ENCODE measurements at regions not wholly inside any gene's neighbourhood (a gene's known extent, or its start where the extent isn't known, plus 50 kb on each side); places are given as distances from the start of the nearest gene placed in this dataset.

DNA sequence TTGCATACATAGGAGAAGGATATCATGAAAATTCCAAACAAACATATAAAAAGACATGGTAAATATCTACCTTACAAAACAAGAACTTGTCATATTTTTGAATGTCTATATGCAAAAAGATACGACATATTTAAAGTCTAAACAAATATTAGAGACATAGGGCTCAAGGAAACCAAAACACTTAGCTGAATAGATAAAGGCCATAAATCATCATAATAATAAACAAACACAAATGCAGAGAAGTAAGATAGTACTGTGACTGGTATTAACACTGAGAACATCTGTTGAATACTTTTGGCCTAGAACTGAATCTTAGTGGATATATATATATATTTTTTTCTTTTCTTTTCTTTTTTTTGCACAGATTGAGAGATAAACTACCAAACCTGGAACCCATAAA, 435.8 kb downstream of the KCNJ18 start:
- peaks cover 6% of the 10 kb centered on the region for H3K27me3 Mint-ChIP-seq (ENCODE audit: low read depth)
- peaks cover 49% of the 10 kb centered on the region for H3K9me3 Mint-ChIP-seq
- TF ChIP-seq ZNF263 (CRISPR knock-in tag; IDR thresholded peaks at IDR 0.05; ENCODE audit: low read depth) (no peak), ZNF232 (CRISPR knock-in tag; IDR thresholded peaks at IDR 0.05) (no peak), ZMAT4 (CRISPR knock-in tag; IDR thresholded peaks at IDR 0.05) (no peak), EMX1 (CRISPR knock-in tag; IDR thresholded peaks at IDR 0.05) (no peak), MYBL2 (CRISPR knock-in tag; IDR thresholded peaks at IDR 0.05) (no peak), SP1 (CRISPR knock-in tag; conservative IDR thresholded peaks at IDR 0.05) (no peak), TP53 (CRISPR knock-in tag; IDR thresholded peaks at IDR 0.05) (no peak), TCF7 (CRISPR knock-in tag; IDR thresholded peaks at IDR 0.05; ENCODE audit: low read depth) (no peak), ESRRA (CRISPR knock-in tag; IDR thresholded peaks at IDR 0.05; ENCODE audit: borderline replicate concordance) (no peak), NR1H2 (CRISPR knock-in tag; IDR thresholded peaks at IDR 0.05) (no peak), CBFB (CRISPR knock-in tag; IDR thresholded peaks at IDR 0.05; ENCODE audit: low read depth) (no peak), USF1 (CRISPR knock-in tag; IDR thresholded peaks at IDR 0.05) (no peak), CDX4 (CRISPR knock-in tag; IDR thresholded peaks at IDR 0.05; ENCODE audit: borderline replicate concordance) (no peak), ZNF121 (CRISPR knock-in tag; IDR thresholded peaks at IDR 0.05) (no peak)
- TF ChIP-seq, protein P1, sequence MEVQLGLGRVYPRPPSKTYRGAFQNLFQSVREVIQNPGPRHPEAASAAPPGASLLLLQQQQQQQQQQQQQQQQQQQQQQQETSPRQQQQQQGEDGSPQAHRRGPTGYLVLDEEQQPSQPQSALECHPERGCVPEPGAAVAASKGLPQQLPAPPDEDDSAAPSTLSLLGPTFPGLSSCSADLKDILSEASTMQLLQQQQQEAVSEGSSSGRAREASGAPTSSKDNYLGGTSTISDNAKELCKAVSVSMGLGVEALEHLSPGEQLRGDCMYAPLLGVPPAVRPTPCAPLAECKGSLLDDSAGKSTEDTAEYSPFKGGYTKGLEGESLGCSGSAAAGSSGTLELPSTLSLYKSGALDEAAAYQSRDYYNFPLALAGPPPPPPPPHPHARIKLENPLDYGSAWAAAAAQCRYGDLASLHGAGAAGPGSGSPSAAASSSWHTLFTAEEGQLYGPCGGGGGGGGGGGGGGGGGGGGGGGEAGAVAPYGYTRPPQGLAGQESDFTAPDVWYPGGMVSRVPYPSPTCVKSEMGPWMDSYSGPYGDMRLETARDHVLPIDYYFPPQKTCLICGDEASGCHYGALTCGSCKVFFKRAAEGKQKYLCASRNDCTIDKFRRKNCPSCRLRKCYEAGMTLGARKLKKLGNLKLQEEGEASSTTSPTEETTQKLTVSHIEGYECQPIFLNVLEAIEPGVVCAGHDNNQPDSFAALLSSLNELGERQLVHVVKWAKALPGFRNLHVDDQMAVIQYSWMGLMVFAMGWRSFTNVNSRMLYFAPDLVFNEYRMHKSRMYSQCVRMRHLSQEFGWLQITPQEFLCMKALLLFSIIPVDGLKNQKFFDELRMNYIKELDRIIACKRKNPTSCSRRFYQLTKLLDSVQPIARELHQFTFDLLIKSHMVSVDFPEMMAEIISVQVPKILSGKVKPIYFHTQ (CRISPR knock-in tag; IDR thresholded peaks at IDR 0.05), result no peak
- TF ChIP-seq, protein P2, sequence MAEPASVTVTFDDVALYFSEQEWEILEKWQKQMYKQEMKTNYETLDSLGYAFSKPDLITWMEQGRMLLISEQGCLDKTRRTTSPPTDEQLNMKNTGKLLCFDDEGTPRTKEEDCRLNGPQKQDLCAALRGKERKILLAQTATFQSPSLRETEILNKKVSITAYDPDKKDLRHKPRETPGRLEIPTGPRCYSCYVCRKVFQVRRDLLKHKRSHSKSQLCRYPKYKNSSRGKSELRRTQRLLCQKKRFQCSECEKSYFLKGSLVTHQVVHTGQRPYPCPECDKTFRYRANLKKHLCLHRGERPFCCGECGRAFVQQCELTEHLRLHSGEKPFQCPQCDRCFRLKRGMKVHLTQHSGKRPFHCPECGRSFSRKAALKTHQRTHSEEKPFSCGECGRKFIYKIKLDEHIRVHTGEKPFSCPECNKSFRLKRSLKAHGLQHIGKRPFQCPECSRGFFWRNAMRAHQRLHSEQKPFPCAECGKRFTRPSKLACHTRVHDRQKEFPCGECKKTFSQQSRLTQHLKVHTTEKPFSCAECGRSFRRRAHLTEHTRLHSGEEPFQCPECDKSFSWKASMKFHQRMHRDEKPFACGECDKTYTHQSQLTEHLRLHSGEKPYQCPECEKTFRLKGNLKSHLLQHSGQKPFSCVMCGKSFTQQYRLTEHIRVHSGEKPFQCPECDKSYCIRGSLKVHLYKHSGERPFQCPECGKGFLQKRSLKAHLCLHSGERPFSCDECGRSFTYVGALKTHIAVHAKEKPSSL (CRISPR knock-in tag; conservative IDR thresholded peaks at IDR 0.05), result no peak
- CTCF ChIA-PET, result no interaction called here
- no peak overlapping the region for H3K4me3 Mint-ChIP-seq
- no peak for ATAC-seq
- peaks cover 33% of the 10 kb centered on the region for H3K36me3 Mint-ChIP-seq
- H3K27ac Mint-ChIP-seq, result no peak overlapping the region
- peaks cover 3% of the 10 kb centered on the region; the same call in 1 of the 2 replicates for H3K4me1 Mint-ChIP-seq
- no peak for DNase-seq (ENCODE audit: low spot score)
- POLR2A ChIA-PET, result no interaction called here

DNA sequence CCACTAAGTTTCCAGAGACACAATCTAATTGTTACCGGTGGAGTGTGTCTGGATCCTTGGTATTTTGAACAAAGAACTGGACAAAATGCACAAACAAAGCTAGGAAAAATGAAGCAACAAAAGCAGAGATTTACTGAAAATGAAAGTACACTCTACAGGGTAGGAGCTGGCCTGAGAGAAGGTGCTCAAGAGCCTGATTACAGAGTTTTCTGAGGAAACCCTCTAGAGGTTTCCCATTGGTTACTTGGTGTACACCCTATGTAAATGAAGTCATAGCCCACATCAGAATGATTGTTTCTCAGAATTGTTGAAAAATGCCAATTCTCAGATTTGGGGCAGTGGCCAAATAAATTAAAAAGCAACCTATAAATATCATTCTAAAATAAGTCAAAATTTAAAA, 436.4 kb downstream of the KCNJ18 start:
- DNase-seq (ENCODE audit: low spot score) (no peak), ATAC-seq (no peak)
- no peak overlapping the region for H3K4me3 Mint-ChIP-seq
- no peak overlapping the region for H3K27ac Mint-ChIP-seq
- peaks cover 7% of the 10 kb centered on the region for H3K27me3 Mint-ChIP-seq (ENCODE audit: low read depth)
- peaks cover 37% of the 10 kb centered on the region for H3K36me3 Mint-ChIP-seq
- peaks cover 3% of the 10 kb centered on the region; the same call in 1 of the 2 replicates for H3K4me1 Mint-ChIP-seq
- CTCF ChIA-PET, result no interaction called here
- H3K9me3 Mint-ChIP-seq, result peaks cover 53% of the 10 kb centered on the region
- POLR2A ChIA-PET, result no interaction called here
- TF ChIP-seq ZBTB21 (CRISPR knock-in tag; IDR thresholded peaks at IDR 0.05; ENCODE audit: borderline replicate concordance) (no peak), JAZF1 (CRISPR knock-in tag; IDR thresholded peaks at IDR 0.05) (no peak), RORB (CRISPR knock-in tag; IDR thresholded peaks at IDR 0.05) (no peak), PREB (CRISPR knock-in tag; IDR thresholded peaks at IDR 0.05; ENCODE audit: borderline replicate concordance) (no peak), MAX (CRISPR knock-in tag; IDR thresholded peaks at IDR 0.05) (no peak)
- TF ChIP-seq, protein P3, sequence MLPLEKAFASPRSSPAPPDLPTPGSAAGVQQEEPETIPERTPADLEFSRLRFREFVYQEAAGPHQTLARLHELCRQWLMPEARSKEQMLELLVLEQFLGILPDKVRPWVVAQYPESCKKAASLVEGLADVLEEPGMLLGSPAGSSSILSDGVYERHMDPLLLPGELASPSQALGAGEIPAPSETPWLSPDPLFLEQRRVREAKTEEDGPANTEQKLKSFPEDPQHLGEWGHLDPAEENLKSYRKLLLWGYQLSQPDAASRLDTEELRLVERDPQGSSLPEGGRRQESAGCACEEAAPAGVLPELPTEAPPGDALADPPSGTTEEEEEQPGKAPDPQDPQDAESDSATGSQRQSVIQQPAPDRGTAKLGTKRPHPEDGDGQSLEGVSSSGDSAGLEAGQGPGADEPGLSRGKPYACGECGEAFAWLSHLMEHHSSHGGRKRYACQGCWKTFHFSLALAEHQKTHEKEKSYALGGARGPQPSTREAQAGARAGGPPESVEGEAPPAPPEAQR (CRISPR knock-in tag; IDR thresholded peaks at IDR 0.05), result no peak
- TF ChIP-seq, protein P4, sequence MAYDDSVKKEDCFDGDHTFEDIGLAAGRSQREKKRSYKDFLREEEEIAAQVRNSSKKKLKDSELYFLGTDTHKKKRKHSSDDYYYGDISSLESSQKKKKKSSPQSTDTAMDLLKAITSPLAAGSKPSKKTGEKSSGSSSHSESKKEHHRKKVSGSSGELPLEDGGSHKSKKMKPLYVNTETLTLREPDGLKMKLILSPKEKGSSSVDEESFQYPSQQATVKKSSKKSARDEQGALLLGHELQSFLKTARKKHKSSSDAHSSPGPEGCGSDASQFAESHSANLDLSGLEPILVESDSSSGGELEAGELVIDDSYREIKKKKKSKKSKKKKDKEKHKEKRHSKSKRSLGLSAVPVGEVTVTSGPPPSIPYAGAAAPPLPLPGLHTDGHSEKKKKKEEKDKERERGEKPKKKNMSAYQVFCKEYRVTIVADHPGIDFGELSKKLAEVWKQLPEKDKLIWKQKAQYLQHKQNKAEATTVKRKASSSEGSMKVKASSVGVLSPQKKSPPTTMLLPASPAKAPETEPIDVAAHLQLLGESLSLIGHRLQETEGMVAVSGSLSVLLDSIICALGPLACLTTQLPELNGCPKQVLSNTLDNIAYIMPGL (CRISPR knock-in tag; IDR thresholded peaks at IDR 0.05), result no peak

Measured in WTC11 (cell line).